ENCODE measurements at regions not wholly inside any gene's neighbourhood (a gene's known extent, or its start where the extent isn't known, plus 50 kb on each side); places are given as distances from the start of the nearest gene placed in this dataset.
A peak's percentile ranks its signal among the peaks of the same experiment; 100 is the strongest.

DNA sequence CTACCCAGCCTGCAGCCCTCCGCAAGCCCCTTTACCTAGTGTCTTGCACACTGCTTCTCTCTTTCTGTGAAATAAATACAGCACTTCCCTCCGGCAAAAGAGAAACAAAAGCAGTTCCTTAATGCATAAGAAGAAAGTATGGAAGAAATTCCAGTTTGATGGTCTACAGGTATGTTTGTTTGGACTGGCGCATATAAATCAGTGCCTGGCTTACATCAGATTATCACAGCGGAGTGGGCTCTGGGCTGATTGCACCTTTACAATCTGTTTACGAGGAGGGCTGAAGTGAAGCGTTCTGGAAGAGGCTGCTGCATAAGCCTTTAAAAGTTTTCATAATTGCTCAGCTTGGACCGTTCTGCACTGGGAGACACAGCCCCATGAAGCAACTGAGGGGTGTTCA lies 153.5 kb upstream of the FOXF1 start:
- no peak for DNase-seq

DNA sequence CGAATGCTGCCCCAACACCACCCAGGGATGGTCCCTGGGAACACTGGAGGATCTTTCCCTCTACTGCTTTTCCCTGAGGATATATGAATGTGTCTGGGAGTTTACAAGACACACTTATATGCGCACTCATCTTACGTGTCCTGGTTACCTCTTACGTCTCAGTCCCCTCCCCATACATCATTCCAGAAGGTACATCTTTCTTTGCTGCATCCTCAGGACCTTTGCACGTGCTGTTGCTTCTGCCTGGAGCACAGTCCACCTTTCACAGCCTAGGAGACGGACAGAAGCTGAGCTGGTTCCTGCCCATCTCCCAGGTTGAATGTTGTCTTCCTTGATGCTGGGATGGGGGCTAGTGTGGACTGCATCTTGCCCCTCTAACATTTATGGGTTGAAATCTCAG lies 153.0 kb upstream of the FOXF1 start:
- DNase-seq = no peak

DNA sequence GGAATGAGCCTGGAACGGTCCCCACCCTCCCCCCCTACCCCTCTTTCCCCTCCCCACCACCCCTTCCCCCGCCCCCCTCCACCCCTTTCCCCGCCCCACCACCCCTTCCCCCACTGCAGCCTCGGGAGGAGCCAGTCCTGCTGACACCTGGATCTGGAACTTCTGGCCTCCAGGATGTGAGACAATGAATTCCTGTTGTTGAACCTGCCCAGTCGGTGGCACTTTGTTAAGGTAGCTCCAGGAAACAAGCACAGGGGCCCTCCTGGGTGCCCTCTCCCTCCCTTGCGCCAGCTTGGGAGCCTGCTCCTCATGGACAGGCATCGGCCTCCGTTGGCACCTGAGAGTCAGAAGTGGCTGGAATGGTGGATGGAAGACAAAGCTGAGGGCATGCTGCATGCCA lies 152.4 kb upstream of the FOXF1 start:
- no peak for DNase-seq

DNA sequence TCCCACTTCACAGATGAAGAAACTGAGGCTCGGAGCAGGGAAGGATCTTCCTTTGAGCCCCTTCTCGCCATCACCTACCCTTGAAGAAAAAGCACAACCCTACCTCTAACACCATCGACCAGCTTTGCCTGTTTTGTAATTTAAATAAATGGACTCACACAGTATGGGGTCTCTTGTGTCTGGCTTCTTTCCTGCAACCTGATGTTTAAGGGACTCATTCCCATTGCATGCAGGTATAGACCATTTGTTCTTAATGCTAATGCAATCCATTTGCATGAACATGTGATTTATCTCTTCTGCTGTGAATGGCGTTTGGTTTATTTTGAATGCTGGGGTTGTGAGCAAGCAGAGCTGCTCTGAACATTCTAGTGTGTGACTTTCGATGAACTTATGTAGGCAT lies 150.8 kb upstream of the FOXF1 start:
- DNase-seq = no peak

DNA sequence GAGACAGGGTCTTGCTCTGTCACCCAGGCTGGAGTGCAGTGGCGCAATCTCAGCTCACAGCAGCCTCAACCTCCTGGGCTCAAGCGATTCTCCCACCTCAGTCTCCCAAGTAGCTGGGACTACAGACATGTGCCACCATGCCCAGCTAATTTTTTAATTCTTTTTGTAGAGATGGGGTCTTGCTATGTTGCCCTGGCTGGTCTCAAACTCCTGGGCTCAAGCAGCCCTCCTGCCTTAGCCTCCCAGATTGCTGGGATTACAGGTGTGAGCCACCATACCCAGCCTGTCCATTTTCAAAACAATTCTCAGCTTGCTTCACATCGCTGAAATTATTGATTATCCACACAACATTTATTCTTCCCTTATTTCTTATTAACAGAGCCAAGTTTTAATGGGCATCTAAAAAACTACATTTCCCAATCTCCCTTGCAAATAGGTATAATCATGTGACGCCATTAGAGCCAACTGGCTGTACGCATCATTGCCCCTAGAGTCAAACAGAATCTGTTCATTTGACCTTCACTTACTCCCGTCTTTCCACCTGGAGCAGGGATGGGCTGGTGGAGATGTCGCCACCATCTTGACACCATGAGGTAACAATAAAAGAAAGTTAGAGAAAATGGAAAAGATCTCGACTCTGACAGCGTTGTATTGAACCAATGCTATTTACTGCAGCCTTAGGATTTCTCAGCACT lies 148.0 kb upstream of the FOXF1 start:
- peak; percentile 40 for DNase-seq

DNA sequence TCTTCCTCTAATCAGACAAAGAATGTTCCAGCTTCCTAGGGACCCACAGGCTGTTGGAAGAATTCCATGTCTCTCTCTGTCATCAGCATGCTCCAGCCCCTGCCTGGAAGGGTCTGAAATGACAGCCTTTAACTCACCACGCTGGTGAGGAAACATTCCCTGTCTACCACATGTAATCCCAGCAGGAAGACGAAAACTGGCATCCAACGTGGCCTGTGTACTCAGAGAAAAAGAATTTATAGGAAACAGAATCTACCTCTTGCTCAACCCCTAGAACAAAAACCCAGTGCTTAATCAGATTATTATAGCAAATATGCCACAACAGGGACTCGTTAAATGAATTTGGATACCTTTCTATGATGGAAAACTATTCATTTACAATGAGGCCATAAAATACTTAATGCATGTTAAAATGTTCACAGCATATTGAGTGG lies 147.3 kb upstream of the FOXF1 start:
- peak; percentile 99 for DNase-seq

DNA sequence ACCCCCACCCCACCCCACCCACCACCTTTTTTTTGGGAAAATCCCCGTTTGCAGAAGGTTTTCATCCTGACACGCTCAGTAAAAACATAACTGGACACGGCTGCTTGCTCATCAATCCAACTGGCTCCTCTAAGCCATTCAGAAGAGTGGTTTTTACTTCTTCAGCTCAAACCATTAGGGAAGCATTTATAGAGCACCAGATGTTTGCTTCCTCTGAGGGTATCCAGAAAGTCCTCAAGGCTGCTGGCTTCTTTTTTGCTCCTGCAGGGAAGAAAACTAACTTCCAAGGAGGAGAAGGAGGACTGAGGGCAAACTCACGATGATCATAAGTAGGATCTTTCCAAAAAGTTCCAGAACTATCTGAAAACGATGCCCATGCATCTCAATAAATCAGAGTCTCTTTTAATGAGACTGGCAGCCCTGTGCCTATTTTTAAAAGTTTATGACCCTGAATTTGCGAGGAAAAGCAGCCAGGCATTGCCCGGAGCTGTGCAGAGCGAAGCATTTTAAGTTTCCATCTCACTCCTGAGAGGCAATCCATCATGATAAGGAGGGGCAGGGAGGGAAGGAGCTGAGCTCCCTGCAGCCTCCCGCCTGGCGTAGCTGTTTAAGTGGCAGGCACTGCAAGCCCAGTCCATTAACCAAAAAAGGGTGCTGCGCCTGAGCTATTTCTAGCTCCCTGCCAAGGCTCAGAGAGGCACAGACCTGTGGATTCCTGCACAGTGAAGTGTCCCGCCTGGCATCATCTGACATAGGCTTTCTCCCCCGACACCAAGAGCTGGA lies 146.3 kb upstream of the FOXF1 start:
- peak; percentile 37 for DNase-seq

DNA sequence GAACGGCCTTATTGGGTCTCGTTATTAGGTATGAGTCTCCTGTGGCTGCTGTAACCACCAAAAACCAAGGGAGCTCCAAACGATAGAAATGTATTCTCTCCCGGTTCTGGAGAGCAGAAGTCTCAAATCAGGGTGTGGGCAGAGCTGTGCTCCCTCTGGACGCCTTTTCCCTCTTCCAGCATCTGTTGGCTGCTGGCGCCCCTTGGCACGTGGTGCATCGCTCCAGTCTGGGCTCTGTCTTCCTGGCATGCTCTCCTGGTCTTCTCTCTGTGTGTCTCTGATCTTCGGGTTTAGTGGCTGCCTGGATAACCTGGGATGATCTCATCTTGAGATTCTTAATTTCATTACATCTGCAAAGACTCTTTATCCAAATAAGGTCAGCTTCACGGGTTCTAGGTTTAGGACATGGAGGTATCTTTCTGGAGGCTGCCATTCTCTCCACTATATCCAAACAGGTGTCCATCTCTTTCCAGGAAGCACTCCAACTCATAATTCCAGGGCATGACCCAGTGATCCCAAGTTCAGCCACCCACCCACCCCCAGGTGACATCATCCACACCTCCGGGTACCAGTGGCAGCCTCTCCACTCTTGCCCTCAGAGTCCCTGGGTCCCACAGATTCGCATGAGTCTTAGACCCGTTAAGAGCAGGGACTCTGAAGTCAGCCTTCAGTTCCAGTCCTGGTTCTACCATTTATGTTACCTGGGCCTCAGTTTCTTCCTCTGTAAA lies 145.5 kb upstream of the FOXF1 start:
- no peak for DNase-seq

DNA sequence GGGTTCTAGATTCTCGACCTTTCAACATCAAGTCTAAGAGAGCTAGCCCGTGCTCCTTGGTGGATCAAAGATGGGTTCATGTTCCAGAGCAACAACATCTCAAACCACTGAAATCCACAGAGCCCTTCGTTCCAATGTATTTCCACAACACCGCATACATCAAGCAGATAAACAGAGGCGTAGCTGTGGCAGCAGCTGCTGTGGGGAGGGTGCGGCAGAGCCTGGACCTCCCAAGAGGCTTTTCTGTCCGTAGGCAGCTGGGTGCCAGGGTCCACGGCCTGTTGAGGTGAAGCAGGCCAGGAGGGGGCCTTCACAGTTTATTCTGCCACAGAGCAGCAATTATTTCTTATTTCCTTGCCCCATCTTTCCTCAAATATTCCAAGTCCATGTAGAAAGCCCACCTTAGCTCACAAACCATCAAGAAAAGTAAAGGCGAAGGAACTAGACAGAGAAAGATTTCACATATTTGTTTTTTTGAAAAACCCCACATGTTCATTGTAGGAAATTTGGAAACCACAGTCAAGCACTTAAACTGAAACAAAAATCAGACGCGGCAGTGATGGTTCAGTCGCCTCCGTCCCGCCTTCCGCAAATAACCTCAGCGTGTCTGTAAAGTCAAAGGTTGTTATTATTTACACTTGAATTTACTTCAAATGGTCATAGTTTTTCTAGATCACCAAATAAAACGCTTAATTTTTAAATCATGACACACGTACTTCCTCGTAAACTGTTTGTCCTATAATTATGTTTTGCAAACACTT lies 144.6 kb upstream of the FOXF1 start:
- DNase-seq = no peak

DNA sequence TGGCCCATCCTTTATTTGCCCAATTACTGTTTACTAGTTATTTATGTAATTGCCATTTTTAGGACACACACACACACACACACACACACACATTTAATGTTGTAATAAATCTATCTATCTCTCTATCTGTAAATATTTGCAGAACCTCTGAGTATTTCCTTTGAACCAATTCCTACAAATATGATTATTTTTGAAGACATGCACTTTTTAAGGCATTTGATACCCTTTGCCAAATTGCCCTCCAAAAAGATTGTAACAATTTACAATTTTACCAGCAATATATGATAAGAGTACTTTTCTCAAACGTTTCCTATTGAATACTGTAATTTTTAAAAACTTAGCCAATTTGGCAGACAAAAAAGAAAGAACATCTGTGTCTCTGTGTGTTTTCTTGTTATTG lies 143.8 kb upstream of the FOXF1 start:
- no peak for DNase-seq

DNA sequence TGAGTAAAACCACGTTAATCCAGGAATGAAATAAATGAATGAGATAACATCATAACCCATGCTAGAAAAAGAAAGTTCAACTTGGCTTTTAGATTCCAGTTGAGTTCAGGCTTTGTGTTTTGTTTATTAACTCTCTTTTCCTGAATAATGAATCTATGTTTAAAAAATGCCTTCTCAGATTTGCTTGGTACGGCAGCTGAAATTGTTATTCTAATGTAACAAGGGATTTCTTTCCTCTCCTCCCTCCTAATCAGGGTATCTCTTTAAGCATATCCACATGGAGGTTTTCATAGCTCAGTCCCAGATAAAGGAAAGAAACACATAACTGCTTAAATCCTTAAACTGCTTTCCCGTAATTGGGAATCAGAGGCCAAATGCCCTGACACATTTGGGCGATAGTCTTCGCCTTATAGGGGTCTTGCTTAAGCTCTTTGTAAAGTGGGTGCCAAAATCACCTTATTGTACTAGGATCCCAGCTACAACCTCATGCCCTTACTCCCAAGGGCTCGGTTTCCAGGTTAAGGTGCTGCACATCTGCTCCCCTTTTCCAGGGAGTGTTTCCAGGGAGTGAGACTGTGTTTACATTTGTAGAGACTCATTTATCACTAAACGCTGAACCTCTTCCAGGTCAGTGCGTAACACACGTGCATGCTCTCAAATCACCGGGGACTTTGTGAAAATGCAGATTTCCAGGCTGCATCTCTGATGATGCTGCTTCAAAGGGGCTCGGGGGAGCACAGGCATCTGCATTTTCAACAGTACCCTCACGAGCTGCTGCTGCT lies 142.8 kb upstream of the FOXF1 start:
- DNase-seq = no peak

DNA sequence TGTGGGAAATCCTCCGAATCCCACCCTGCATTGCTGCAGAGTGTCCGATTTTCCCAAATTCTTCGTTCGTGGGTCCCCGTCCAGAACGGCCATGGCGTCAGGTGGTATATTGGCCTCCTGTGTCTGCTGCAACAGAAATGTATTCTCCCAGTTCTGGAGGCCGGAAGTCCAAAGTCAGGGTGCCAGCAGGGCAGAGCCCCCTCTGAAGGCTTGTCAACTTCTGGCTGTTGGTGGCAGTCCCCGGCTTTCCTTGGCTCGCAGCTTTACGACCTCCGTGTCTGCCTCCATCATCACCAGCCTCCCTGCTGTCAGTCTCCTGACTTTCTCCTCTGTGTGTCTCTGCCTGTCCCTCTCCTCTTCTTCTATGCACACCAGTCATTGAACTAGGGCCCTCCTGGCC lies 142.1 kb upstream of the FOXF1 start:
- no peak for DNase-seq

DNA sequence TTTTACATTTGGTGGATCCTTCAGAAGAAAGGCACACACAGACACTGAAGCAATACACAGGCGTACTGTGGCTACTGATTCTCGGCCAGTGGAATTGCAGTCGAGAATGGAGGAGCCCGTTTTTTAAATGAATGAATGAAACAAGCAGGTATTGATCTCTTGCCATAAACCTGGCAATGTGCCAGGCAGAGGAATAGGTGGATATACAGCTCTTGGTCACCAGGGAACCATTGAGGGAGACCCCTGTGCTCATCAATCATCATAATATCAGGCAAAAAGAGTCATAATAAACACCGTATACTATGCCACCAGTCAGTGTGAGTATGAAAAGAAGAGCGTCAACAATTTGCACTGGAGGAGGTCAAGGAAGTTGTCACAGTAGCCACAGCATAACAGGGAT lies 140.3 kb upstream of the FOXF1 start:
- no peak for DNase-seq

DNA sequence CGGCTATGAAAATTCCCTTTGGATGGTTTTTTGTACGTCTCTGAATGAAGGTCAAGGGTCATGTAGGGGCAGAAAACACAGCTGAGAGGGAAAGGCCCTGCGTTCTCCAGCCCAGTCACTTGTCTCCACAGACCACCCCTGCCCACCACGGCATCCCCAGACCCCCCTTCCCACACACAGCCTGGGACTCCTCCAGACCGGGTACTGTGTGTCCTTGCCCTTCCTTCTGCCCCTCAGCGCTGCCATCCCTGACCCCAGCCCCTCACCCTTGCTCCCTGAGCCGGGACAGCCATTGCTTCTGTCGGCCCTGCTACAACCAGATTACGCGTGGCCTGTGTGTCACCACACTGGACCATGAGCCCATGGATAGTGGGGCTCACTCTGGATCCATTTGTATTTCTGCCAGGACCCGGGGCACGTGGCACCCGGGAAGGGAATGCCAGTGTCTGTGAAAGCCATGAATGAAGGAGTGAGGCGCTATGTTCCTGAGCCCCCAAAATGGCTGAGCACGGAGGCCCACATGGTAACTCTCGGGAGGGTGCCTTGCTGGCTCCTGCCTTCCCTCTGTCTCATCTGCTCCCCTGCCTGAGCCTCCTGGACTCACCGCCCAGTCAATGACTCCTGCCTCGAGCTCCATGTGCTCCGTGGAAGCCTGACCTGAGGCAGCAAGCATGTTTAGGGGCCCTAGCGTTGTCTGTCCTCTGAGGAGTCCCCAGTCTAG lies 139.1 kb upstream of the FOXF1 start:
- no peak for DNase-seq

DNA sequence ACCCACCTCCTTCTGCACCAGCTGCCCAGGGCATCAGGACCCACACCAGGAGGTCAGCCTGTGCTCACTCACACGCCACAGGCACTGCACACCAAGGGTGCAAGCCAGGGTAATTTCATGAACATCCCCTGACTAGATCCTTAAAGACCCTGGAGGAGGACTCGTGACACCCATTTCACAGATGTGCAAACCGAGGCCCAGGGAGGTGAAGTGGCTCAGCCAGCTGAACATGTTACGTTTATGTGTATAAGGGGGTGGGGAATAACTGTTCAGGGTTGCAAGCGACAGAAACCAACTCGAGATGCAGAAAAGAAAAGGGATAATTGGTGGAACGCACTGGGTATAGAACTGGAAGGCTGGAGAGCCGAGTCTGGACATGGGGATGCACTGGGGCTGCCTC lies 138.1 kb upstream of the FOXF1 start:
- no peak for DNase-seq

DNA sequence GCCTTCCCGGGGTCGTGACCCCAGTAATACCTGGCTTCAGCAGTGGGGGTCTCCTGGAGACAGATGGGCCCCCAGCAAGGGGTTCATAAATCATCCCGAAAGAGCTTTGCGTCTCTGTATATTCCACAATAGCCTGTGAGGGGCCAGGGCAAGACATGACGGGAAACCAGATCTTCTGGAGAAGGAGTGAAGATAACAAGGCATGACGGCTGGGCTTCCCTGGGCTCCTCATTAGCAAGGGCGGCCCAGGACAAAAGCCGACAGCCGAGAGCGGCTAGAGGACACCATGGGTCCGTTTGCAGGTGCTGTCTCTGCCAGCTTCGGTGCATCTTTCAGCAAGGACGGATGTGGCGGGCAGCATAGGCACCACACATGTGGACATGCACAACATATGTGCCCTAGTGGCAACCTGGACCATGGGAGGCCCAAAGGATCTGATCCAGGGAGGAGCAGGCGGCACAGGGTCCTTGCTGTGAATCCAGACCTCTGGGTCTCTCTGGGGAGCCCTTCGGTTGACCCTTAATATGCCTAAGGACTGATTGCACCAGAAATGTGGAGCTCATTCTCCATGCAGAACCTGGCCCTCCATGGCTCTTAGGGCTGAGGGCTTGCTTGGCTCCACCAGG lies 136.9 kb upstream of the FOXF1 start:
- DNase-seq = no peak

DNA sequence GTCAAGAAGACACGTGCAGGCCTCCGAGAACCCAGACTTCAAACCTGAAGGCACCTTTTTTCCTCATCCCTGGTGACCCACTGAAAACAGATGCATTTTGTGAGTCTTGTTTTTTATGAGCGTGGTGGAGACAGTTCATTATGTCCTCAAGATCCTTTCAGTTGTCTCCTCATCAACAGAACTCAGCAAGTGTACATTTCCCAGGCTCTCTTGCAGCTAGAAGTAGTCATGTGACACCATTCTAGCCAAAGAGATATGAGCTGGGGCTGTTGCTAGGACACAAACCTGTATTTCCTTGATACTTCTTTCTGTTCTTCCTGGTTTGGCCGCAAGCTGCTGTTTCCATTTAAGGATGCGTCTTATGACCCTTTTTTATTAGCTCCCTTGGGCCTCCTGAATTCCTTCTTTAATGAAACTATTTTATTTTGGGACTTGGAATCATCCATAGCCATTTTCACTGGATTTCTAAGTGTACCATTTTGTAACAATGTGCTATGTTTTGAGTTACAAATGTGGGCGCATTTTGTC lies 135.7 kb upstream of the FOXF1 start:
- peak; percentile 27 for DNase-seq

DNA sequence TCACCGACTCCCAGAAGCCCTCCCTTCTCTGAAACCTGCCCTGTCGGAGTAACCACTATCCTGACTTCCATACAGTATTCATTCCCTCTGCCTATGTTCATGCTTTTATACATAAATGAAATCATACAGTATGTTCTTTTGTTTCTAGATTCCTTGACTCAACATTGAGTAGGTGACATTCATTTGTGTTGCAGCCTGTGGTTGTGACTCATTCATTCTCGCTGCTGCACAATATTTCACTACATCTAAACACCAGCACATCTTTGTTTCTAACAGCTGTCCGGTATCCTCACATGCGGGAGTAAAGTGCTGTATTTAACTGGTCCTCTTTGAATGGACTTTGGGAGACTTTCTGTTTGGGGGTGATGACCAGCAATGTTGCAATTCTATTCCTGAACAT lies 135.0 kb upstream of the FOXF1 start:
- peak; percentile 88 for DNase-seq

DNA sequence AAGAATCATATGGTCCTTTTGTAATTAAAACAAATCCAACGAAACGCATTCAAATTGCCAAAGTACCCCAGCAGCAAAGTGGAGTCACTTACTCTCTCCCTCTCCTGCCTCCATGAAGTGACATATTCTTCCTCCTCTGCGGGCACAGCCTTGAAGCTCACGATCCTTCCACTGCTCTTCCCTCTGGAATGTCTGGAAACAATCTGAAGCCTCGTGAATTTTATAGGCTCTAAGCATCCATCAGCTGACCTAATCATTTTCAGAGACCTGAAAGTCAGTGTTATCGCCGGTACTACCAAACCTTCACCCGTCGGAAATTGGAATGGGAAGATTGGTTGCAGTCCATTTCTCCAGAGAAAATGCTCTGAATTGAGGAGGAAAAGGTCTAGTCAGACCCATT lies 134.5 kb upstream of the FOXF1 start:
- DNase-seq = peak; percentile 41

DNA sequence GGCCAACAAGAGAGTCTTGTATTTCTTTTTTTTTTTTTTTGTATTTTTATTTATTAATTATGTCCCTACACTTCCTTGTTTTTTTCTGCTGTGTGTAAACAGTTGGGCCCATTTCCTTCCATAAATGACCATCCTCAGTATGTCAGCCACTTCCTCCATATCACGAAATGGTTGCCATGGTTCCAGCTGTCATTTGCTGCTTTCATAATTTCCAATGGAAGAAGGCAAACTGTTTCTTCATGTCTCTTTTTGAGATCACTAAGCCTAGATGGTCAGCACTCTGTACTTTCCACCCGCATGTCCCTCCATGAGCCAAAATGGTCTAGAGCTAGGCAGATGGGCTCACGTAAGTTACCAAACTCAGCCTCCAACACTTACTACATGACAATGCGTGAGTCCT lies 133.5 kb upstream of the FOXF1 start:
- no peak for DNase-seq

All from fibroblast of skin of right biceps (primary cell).